Gastroesophageal sphincter (tissue), 3 donors: ENCODE measurements at regions not wholly inside any gene's neighbourhood (a gene's known extent, or its start where the extent isn't known, plus 50 kb on each side); places are given as distances from the start of the nearest gene placed in this dataset.

Experiments used
- EP300 ChIP-seq: sonication (generic); formaldehyde crosslinking; IDR thresholded peaks from one replicate; pipeline ENCODE4 v1.6.1; 2017; ENCODE audit warnings: antibody characterized with exemption, mild to moderate bottlenecking
- POLR2A ChIP-seq, 2 donors: fragments of 450-650 bp; IDR thresholded peaks; one replicate each; pipeline ENCODE4 v1.6.1; 2017; ENCODE audit warnings: antibody characterized with exemption in 2 of 2, mild to moderate bottlenecking in 2 of 2, moderate library complexity in 1 of 2
- POLR2AphosphoS5 ChIP-seq: sonication (generic); formaldehyde crosslinking; IDR thresholded peaks from one replicate; pipeline ENCODE4 v1.6.1; 2017; ENCODE audit warnings: antibody characterized with exemption
- TF ChIP-seq, protein P1 (sequence below), 4 experiments: fragments of 200-600 bp in 2 of 4; fragments of 450-650 bp in 2 of 4; sonication (generic) in 1 of 4; IDR thresholded peaks; one replicate each; pipeline ENCODE4 v1.5.1; 2017 to 2019; ENCODE audit warnings: antibody characterized with exemption in 4 of 4, mild to moderate bottlenecking in 2 of 4, moderate library complexity in 2 of 4

DNA sequence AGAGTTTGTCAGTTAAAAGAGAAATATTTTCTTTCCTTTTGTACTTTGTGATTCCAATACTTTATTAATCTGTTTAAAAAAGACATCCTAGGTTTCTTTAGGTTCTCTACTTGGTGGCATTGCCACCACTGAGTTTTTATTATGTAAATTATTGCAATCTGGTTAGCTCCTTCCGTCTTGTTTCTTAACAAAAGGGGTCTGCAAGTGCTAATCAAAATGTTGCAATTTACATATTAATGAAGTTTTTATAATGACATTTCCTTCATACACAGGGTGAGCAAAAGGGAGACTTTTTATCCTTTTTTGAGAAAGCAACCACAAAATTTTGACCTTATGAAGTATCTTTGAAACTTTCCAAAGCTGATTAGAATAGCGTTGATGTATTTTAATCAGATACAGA is 1307.3 kb downstream of the ROBO2 start:
- TF ChIP-seq, protein P1, sequence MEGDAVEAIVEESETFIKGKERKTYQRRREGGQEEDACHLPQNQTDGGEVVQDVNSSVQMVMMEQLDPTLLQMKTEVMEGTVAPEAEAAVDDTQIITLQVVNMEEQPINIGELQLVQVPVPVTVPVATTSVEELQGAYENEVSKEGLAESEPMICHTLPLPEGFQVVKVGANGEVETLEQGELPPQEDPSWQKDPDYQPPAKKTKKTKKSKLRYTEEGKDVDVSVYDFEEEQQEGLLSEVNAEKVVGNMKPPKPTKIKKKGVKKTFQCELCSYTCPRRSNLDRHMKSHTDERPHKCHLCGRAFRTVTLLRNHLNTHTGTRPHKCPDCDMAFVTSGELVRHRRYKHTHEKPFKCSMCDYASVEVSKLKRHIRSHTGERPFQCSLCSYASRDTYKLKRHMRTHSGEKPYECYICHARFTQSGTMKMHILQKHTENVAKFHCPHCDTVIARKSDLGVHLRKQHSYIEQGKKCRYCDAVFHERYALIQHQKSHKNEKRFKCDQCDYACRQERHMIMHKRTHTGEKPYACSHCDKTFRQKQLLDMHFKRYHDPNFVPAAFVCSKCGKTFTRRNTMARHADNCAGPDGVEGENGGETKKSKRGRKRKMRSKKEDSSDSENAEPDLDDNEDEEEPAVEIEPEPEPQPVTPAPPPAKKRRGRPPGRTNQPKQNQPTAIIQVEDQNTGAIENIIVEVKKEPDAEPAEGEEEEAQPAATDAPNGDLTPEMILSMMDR (IDR thresholded peaks at IDR 0.05) = no peak
- TF ChIP-seq EP300 (no peak), POLR2AphosphoS5 (no peak), POLR2A (IDR thresholded peaks at IDR 0.05) (no peak)
